Fibroblast of lung (primary cell): ENCODE measurements at regions not wholly inside any gene's neighbourhood (a gene's known extent, or its start where the extent isn't known, plus 50 kb on each side); places are given as distances from the start of the nearest gene placed in this dataset.

Source experiments
- DNase-seq, 2 donors: peaks; one replicate each; pipeline versions ENCODE4 v3.0.0 to v3.0.0-alpha.2; 2010; ENCODE audit warnings: low read depth in 2 of 2
- H2AFZ ChIP-seq: 2 replicates; pipeline ENCODE4 v1.5.1; 2012; ENCODE audit warnings: low read length, control low read depth, inconsistent platforms
- H3K27ac ChIP-seq: 2 replicates; pipeline ENCODE4 v1.5.1; 2011; ENCODE audit warnings: low read length, control low read depth; ENCODE audit not compliant: insufficient read depth
- H3K27me3 ChIP-seq: 2 replicates; pipeline ENCODE4 v1.5.1; 2011; ENCODE audit warnings: mild to moderate bottlenecking, low read length; ENCODE audit not compliant: control insufficient read depth, insufficient read depth
- H3K36me3 ChIP-seq: 2 replicates; pipeline ENCODE4 v1.5.1; 2011; ENCODE audit warnings: low read length; ENCODE audit not compliant: control insufficient read depth, insufficient read depth
- H3K4me1 ChIP-seq: 2 replicates; pipeline ENCODE4 v1.5.1; 2011; ENCODE audit warnings: low read length; ENCODE audit not compliant: control insufficient read depth, insufficient read depth; ENCODE audit errors: extremely low read depth
- H3K4me2 ChIP-seq: 2 replicates; pipeline ENCODE4 v1.5.1; 2011; ENCODE audit warnings: low read length, control low read depth; ENCODE audit not compliant: insufficient read depth; ENCODE audit errors: extremely low read depth
- H3K4me3 ChIP-seq, 4 experiments: fragments of 200-600 bp in 1 of 4; sonication (generic) in 1 of 4; replicated peaks in 1 of 4; 2 replicates each; pipeline ENCODE4 v1.5.1; 2011 to 2016; ENCODE audit warnings: low read length in 4 of 4, low read depth in 3 of 4, mild to moderate bottlenecking in 3 of 4, control low read depth in 2 of 4, inconsistent platforms in 1 of 4, mixed read lengths in 1 of 4; ENCODE audit not compliant: insufficient read depth in 1 of 4; ENCODE audit errors: control extremely low read depth in 1 of 4
- H3K79me2 ChIP-seq: 2 replicates; pipeline ENCODE4 v1.5.1; 2012; ENCODE audit warnings: mild to moderate bottlenecking, low read length, inconsistent platforms; ENCODE audit not compliant: control insufficient read depth, insufficient read depth
- H3K9ac ChIP-seq: 2 replicates; pipeline ENCODE4 v1.5.1; 2011; ENCODE audit warnings: mild to moderate bottlenecking, low read length, control low read depth; ENCODE audit not compliant: insufficient read depth
- H3K9me3 ChIP-seq: 2 replicates; pipeline ENCODE4 v1.5.1; 2012; ENCODE audit warnings: low read depth, low read length; ENCODE audit not compliant: control insufficient read depth, insufficient read depth
- H4K20me1 ChIP-seq: 2 replicates; pipeline ENCODE4 v1.5.1; 2011; ENCODE audit warnings: low read length; ENCODE audit not compliant: control insufficient read depth, insufficient read depth; ENCODE audit errors: extremely low read depth
- CTCF ChIP-seq, 2 donors: IDR thresholded peaks in 1 of 2; conservative IDR thresholded peaks in 1 of 2; 1 replicate in 1 of 2; 2 replicates in 1 of 2; pipeline ENCODE4 v1.5.1; 2011 to 2012; ENCODE audit warnings: low read length in 2 of 2, control low read depth in 1 of 2, inconsistent platforms in 1 of 2, low read depth in 1 of 2, mild to moderate bottlenecking in 1 of 2
- EZH2 ChIP-seq: IDR thresholded peaks from 2 replicates; pipeline ENCODE4 v1.5.1; 2012; ENCODE audit warnings: low read length, control low read depth, mild to moderate bottlenecking; ENCODE audit errors: missing control alignments

GRCh38 chr10:44262551-44263251, 122.2 kb downstream of the CXCL12 start:
- Histone ChIP-seq H4K20me1 (no peaks in the 10 kb centered on the region), H3K36me3 (no peaks in the 10 kb centered on the region), H3K4me2 (no peak overlapping the region), H3K79me2 (no peaks in the 10 kb centered on the region), H3K27me3 (no peaks in the 10 kb centered on the region), H3K4me1 (peaks cover 14% of the 10 kb centered on the region), H3K9ac (no peak overlapping the region), H3K4me3 (no peak overlapping the region), H2AFZ (no peak overlapping the region), H3K27ac (no peak overlapping the region), H3K9me3 (no peaks in the 10 kb centered on the region)
- no peak for DNase-seq
- TF ChIP-seq EZH2 (no peak), CTCF (conservative IDR thresholded peaks at IDR 0.05 in 1 of 2, IDR thresholded peaks at IDR 0.05 in 1 of 2; ENCODE audit: low read depth in 1 of 2, low read length in 2 of 2) (no peak)

GRCh38 chr10:44261710-44262455, 123.0 kb downstream of the CXCL12 start:
- peak in 1 of 2 donors; percentile 48 for DNase-seq
- H4K20me1 ChIP-seq: no peaks in the 10 kb centered on the region
- H3K36me3 ChIP-seq: no peaks in the 10 kb centered on the region
- no peak overlapping the region for H3K4me3 ChIP-seq
- H3K27ac ChIP-seq: no peak overlapping the region
- peaks cover 14% of the 10 kb centered on the region for H3K4me1 ChIP-seq
- no peak overlapping the region for H3K4me2 ChIP-seq
- no peaks in the 10 kb centered on the region for H3K79me2 ChIP-seq
- no peaks in the 10 kb centered on the region for H3K9me3 ChIP-seq
- TF ChIP-seq CTCF (conservative IDR thresholded peaks at IDR 0.05 in 1 of 2, IDR thresholded peaks at IDR 0.05 in 1 of 2; ENCODE audit: low read depth in 1 of 2, low read length in 2 of 2) (no peak), EZH2 (no peak)
- no peaks in the 10 kb centered on the region for H3K27me3 ChIP-seq
- H2AFZ ChIP-seq: no peak overlapping the region
- no peak overlapping the region for H3K9ac ChIP-seq

- no peak overlapping the region for H2AFZ ChIP-seq
- no peak overlapping the region for H3K4me3 ChIP-seq
- no peak for TF ChIP-seq CTCF (conservative IDR thresholded peaks at IDR 0.05 in 1 of 2, IDR thresholded peaks at IDR 0.05 in 1 of 2; ENCODE audit: low read depth in 1 of 2, low read length in 2 of 2)
- no peak for TF ChIP-seq EZH2
- peaks cover 14% of the 10 kb centered on the region for H3K4me1 ChIP-seq
- H3K27me3 ChIP-seq: no peaks in the 10 kb centered on the region
- H3K4me2 ChIP-seq: no peak overlapping the region
- H3K27ac ChIP-seq: no peak overlapping the region
- H3K9me3 ChIP-seq: no peaks in the 10 kb centered on the region
- no peak for DNase-seq
- no peaks in the 10 kb centered on the region for H3K36me3 ChIP-seq
- no peaks in the 10 kb centered on the region for H4K20me1 ChIP-seq
- H3K79me2 ChIP-seq: no peaks in the 10 kb centered on the region
- no peak overlapping the region for H3K9ac ChIP-seq
Measured at GRCh38 chr10:44261296-44261695, 123.6 kb downstream of the CXCL12 start.
